WTC11 (cell line): ENCODE measurements at regions not wholly inside any gene's neighbourhood (a gene's known extent, or its start where the extent isn't known, plus 50 kb on each side); places are given as distances from the start of the nearest gene placed in this dataset.

Source experiments
- ATAC-seq: fragments of 200-7000 bp; cut with Tn5 transposase; 2 replicates; pipeline ENCODE4 v1.10.0; 2021; ENCODE audit warnings: mild to moderate bottlenecking, moderate library complexity
- CTCF ChIA-PET: fragments of 300-600 bp; sonication (Branson Sonifier 250); formaldehyde crosslinking; loops from one replicate; lab custom pipeline; 2021; ENCODE audit warnings: antibody characterized with exemption; lab: Charles Lee
- POLR2A ChIA-PET: fragments of 350-600 bp; sonication (Branson Sonifier 250); formaldehyde crosslinking; loops from one replicate; lab custom pipeline; 2021; ENCODE audit warnings: antibody characterized with exemption; lab: Charles Lee
- DNase-seq: peaks from one replicate; pipeline ENCODE4 v3.0.0; 2021; ENCODE audit warnings: low spot score
- H3K27ac Mint-ChIP-seq: 2 replicates; pipeline ENCODE4 v1.8.0; 2021; ENCODE audit warnings: mixed read lengths
- H3K27me3 Mint-ChIP-seq: 2 replicates; pipeline ENCODE4 v1.8.0; 2021; ENCODE audit warnings: low read depth, mild to moderate bottlenecking, moderate library complexity, mixed read lengths
- H3K36me3 Mint-ChIP-seq: 2 replicates; pipeline ENCODE4 v1.8.0; 2021; ENCODE audit warnings: mixed read lengths
- H3K4me1 Mint-ChIP-seq: 2 replicates; pipeline ENCODE4 v1.8.0; 2022; ENCODE audit warnings: mixed read lengths
- H3K4me3 Mint-ChIP-seq: 2 replicates; pipeline ENCODE4 v1.8.0; 2021; ENCODE audit warnings: mild to moderate bottlenecking, moderate library complexity, mixed read lengths
- H3K9me3 Mint-ChIP-seq: 2 replicates; pipeline ENCODE4 v1.8.0; 2021; ENCODE audit warnings: mixed read lengths
- CBFB ChIP-seq: sonication (generic); formaldehyde crosslinking; IDR thresholded peaks from 2 replicates; pipeline ENCODE4 v1.8.1; 2022; ENCODE audit warnings: mild to moderate bottlenecking, low read depth, missing genetic modification reagents
- ELF4 ChIP-seq: sonication (generic); formaldehyde crosslinking; IDR thresholded peaks from 2 replicates; pipeline ENCODE4 v1.8.1; 2022; ENCODE audit warnings: low read depth, mild to moderate bottlenecking, moderate library complexity, missing genetic modification reagents
- ETV6 ChIP-seq: sonication (generic); formaldehyde crosslinking; IDR thresholded peaks from 2 replicates; pipeline ENCODE4 v1.8.1; 2022; ENCODE audit warnings: mild to moderate bottlenecking, missing genetic modification reagents
- FOXJ3 ChIP-seq: sonication (generic); formaldehyde crosslinking; IDR thresholded peaks from 2 replicates; pipeline ENCODE4 v1.9.0; 2021; ENCODE audit warnings: missing genetic modification reagents, mild to moderate bottlenecking, borderline replicate concordance
- GABPB1 ChIP-seq: sonication (generic); formaldehyde crosslinking; IDR thresholded peaks from 2 replicates; pipeline ENCODE4 v1.8.1; 2023; ENCODE audit warnings: mild to moderate bottlenecking, missing genetic modification reagents
- IRF2 ChIP-seq: sonication (generic); formaldehyde crosslinking; IDR thresholded peaks from 2 replicates; pipeline ENCODE4 v1.8.0; 2022; ENCODE audit warnings: low read depth, missing genetic modification reagents, borderline replicate concordance
- JAZF1 ChIP-seq: fragments of 250-450 bp; sonication (Bioruptor Pico); IDR thresholded peaks from 2 replicates; pipeline ENCODE4 v1.9.0; 2021; ENCODE audit warnings: moderate library complexity, mild to moderate bottlenecking, inconsistent platforms
- NFATC4 ChIP-seq: fragments of 250-450 bp; sonication (Bioruptor Pico); IDR thresholded peaks from 2 replicates; pipeline ENCODE4 v1.9.0; 2021; ENCODE audit warnings: mild to moderate bottlenecking
- SOX15 ChIP-seq: fragments of 250-450 bp; sonication (Bioruptor Pico); IDR thresholded peaks from 2 replicates; pipeline ENCODE4 v1.9.0; 2021; ENCODE audit warnings: mild to moderate bottlenecking
- TEAD1 ChIP-seq: sonication (generic); formaldehyde crosslinking; IDR thresholded peaks from 2 replicates; pipeline ENCODE4 v1.8.0; 2022; ENCODE audit warnings: mild to moderate bottlenecking, missing genetic modification reagents
- TEAD4 ChIP-seq: sonication (generic); formaldehyde crosslinking; IDR thresholded peaks from 2 replicates; pipeline ENCODE4 v1.8.0; 2022; ENCODE audit warnings: mild to moderate bottlenecking, missing genetic modification reagents
- TP53 ChIP-seq: sonication (generic); formaldehyde crosslinking; IDR thresholded peaks from 2 replicates; pipeline ENCODE4 v1.8.1; 2023; ENCODE audit warnings: mild to moderate bottlenecking, missing genetic modification reagents
- ZNF232 ChIP-seq: sonication (generic); formaldehyde crosslinking; IDR thresholded peaks from 2 replicates; pipeline ENCODE4 v1.8.0; 2022; ENCODE audit warnings: mild to moderate bottlenecking, missing genetic modification reagents
- TF ChIP-seq, protein P1 (sequence below): sonication (generic); formaldehyde crosslinking; IDR thresholded peaks from 2 replicates; pipeline ENCODE4 v1.8.1; 2023; ENCODE audit warnings: mild to moderate bottlenecking, missing genetic modification reagents, moderate library complexity
- TF ChIP-seq, protein P2 (sequence below): sonication (generic); formaldehyde crosslinking; IDR thresholded peaks from 2 replicates; pipeline ENCODE4 v1.8.0; 2023; ENCODE audit warnings: missing genetic modification reagents, mild to moderate bottlenecking, borderline replicate concordance
- TF ChIP-seq, protein P3 (sequence below): sonication (generic); formaldehyde crosslinking; IDR thresholded peaks from 2 replicates; pipeline ENCODE4 v1.8.1; 2023; ENCODE audit warnings: mild to moderate bottlenecking, missing genetic modification reagents
- TF ChIP-seq, protein P4 (sequence below): sonication (generic); formaldehyde crosslinking; IDR thresholded peaks from 2 replicates; pipeline ENCODE4 v1.8.0; 2022; ENCODE audit warnings: mild to moderate bottlenecking, missing genetic modification reagents
- TF ChIP-seq, protein P5 (sequence below): sonication (generic); formaldehyde crosslinking; IDR thresholded peaks from 2 replicates; pipeline ENCODE4 v1.8.1; 2022; ENCODE audit warnings: mild to moderate bottlenecking, moderate library complexity, missing genetic modification reagents
- TF ChIP-seq, protein P6 (sequence below): sonication (generic); formaldehyde crosslinking; IDR thresholded peaks from 2 replicates; pipeline ENCODE4 v1.8.1; 2023; ENCODE audit warnings: mild to moderate bottlenecking, moderate library complexity, missing genetic modification reagents
- TF ChIP-seq, protein P7 (sequence below): sonication (generic); formaldehyde crosslinking; IDR thresholded peaks from 2 replicates; pipeline ENCODE4 v1.8.0; 2023; ENCODE audit warnings: mild to moderate bottlenecking, missing genetic modification reagents
- TF ChIP-seq, protein P8 (sequence below): sonication (generic); formaldehyde crosslinking; IDR thresholded peaks from 2 replicates; pipeline ENCODE4 v1.8.0; 2022; ENCODE audit warnings: mild to moderate bottlenecking, missing genetic modification reagents

DNA sequence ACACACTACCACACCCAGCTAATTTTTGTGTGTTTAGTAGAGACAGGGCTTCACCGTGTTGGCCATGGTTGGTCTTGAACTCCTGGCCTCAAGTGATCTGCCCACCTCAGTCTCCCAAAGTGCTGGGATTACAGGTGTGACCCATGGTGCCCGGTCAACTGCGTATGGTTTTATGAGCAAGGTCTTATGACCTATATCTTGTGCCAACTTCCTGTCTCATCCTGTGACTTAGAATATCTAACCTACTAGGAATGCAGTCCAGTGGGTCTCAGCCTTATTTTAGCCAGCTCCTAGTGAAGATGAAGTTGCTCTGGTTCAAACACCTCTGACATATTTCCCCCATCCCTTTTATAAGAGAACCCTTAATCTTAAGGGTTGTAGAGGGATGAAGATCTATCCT, 66.1 kb upstream of the OR5AN1 start:
- ATAC-seq (no peak), DNase-seq (no peak)
- Mint-ChIP-seq H3K27ac (no peak overlapping the region), H3K4me1 (peaks cover 5% of the 10 kb centered on the region; the same call in 1 of the 2 replicates), H3K4me3 (no peak overlapping the region), H3K36me3 (peaks cover 23% of the 10 kb centered on the region), H3K27me3 (no peaks in the 10 kb centered on the region; the same call in 1 of the 2 replicates), H3K9me3 (peaks cover 60% of the 10 kb centered on the region)
- TF ChIP-seq, protein P1, sequence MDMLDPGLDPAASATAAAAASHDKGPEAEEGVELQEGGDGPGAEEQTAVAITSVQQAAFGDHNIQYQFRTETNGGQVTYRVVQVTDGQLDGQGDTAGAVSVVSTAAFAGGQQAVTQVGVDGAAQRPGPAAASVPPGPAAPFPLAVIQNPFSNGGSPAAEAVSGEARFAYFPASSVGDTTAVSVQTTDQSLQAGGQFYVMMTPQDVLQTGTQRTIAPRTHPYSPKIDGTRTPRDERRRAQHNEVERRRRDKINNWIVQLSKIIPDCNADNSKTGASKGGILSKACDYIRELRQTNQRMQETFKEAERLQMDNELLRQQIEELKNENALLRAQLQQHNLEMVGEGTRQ (CRISPR knock-in tag), result no peak
- TF ChIP-seq, protein P2, sequence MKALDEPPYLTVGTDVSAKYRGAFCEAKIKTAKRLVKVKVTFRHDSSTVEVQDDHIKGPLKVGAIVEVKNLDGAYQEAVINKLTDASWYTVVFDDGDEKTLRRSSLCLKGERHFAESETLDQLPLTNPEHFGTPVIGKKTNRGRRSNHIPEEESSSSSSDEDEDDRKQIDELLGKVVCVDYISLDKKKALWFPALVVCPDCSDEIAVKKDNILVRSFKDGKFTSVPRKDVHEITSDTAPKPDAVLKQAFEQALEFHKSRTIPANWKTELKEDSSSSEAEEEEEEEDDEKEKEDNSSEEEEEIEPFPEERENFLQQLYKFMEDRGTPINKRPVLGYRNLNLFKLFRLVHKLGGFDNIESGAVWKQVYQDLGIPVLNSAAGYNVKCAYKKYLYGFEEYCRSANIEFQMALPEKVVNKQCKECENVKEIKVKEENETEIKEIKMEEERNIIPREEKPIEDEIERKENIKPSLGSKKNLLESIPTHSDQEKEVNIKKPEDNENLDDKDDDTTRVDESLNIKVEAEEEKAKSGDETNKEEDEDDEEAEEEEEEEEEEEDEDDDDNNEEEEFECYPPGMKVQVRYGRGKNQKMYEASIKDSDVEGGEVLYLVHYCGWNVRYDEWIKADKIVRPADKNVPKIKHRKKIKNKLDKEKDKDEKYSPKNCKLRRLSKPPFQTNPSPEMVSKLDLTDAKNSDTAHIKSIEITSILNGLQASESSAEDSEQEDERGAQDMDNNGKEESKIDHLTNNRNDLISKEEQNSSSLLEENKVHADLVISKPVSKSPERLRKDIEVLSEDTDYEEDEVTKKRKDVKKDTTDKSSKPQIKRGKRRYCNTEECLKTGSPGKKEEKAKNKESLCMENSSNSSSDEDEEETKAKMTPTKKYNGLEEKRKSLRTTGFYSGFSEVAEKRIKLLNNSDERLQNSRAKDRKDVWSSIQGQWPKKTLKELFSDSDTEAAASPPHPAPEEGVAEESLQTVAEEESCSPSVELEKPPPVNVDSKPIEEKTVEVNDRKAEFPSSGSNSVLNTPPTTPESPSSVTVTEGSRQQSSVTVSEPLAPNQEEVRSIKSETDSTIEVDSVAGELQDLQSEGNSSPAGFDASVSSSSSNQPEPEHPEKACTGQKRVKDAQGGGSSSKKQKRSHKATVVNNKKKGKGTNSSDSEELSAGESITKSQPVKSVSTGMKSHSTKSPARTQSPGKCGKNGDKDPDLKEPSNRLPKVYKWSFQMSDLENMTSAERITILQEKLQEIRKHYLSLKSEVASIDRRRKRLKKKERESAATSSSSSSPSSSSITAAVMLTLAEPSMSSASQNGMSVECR (CRISPR knock-in tag), result no peak
- no peak for TF ChIP-seq TEAD1 (CRISPR knock-in tag)
- CTCF ChIA-PET, result no interaction called here
- POLR2A ChIA-PET, result no interaction called here

DNA sequence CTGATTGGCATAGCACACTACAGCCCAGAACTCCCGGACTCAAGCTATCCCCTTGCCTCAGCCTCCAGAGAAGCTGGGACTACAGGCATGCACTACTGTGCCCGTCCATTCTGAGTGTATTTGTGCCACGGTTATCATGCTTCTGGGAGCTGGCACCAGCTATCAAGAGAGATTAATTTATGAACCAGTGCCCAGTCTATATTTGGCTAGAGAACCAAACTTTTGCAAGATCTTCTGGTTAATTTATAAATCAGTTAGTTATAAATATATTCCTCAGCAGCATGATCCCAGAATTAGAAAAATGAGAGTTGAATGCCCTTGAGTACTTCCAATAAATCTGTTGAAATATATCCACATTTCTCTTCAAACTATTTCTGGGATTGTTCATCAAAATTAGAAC, 67.5 kb upstream of the OR5AN1 start:
- no peaks in the 10 kb centered on the region; the same call in 1 of the 2 replicates for H3K27me3 Mint-ChIP-seq
- no peak for ATAC-seq
- H3K27ac Mint-ChIP-seq, result no peak overlapping the region
- ChIA-PET POLR2A (no interaction called here), CTCF (no interaction called here)
- peaks cover 54% of the 10 kb centered on the region for H3K9me3 Mint-ChIP-seq
- peaks cover 1% of the 10 kb centered on the region; the same call in 1 of the 2 replicates for H3K4me1 Mint-ChIP-seq
- H3K4me3 Mint-ChIP-seq, result no peak overlapping the region
- no peak for TF ChIP-seq ELF4 (CRISPR knock-in tag)
- TF ChIP-seq, protein P3, sequence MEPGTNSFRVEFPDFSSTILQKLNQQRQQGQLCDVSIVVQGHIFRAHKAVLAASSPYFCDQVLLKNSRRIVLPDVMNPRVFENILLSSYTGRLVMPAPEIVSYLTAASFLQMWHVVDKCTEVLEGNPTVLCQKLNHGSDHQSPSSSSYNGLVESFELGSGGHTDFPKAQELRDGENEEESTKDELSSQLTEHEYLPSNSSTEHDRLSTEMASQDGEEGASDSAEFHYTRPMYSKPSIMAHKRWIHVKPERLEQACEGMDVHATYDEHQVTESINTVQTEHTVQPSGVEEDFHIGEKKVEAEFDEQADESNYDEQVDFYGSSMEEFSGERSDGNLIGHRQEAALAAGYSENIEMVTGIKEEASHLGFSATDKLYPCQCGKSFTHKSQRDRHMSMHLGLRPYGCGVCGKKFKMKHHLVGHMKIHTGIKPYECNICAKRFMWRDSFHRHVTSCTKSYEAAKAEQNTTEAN (CRISPR knock-in tag), result no peak
- TF ChIP-seq, protein P4, sequence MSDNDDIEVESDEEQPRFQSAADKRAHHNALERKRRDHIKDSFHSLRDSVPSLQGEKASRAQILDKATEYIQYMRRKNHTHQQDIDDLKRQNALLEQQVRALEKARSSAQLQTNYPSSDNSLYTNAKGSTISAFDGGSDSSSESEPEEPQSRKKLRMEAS, result no peak
- TF ChIP-seq GABPB1, result no peak
- TF ChIP-seq, protein P5, sequence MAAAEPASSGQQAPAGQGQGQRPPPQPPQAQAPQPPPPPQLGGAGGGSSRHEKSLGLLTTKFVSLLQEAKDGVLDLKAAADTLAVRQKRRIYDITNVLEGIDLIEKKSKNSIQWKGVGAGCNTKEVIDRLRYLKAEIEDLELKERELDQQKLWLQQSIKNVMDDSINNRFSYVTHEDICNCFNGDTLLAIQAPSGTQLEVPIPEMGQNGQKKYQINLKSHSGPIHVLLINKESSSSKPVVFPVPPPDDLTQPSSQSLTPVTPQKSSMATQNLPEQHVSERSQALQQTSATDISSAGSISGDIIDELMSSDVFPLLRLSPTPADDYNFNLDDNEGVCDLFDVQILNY (CRISPR knock-in tag), result no peak
- TF ChIP-seq SOX15, result no peak
- no peak for TF ChIP-seq JAZF1 (CRISPR knock-in tag)
- no peak for TF ChIP-seq ETV6 (CRISPR knock-in tag)
- TF ChIP-seq TP53 (CRISPR knock-in tag), result no peak
- TF ChIP-seq, protein P6, sequence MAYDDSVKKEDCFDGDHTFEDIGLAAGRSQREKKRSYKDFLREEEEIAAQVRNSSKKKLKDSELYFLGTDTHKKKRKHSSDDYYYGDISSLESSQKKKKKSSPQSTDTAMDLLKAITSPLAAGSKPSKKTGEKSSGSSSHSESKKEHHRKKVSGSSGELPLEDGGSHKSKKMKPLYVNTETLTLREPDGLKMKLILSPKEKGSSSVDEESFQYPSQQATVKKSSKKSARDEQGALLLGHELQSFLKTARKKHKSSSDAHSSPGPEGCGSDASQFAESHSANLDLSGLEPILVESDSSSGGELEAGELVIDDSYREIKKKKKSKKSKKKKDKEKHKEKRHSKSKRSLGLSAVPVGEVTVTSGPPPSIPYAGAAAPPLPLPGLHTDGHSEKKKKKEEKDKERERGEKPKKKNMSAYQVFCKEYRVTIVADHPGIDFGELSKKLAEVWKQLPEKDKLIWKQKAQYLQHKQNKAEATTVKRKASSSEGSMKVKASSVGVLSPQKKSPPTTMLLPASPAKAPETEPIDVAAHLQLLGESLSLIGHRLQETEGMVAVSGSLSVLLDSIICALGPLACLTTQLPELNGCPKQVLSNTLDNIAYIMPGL, result no peak
- TF ChIP-seq, protein P7, sequence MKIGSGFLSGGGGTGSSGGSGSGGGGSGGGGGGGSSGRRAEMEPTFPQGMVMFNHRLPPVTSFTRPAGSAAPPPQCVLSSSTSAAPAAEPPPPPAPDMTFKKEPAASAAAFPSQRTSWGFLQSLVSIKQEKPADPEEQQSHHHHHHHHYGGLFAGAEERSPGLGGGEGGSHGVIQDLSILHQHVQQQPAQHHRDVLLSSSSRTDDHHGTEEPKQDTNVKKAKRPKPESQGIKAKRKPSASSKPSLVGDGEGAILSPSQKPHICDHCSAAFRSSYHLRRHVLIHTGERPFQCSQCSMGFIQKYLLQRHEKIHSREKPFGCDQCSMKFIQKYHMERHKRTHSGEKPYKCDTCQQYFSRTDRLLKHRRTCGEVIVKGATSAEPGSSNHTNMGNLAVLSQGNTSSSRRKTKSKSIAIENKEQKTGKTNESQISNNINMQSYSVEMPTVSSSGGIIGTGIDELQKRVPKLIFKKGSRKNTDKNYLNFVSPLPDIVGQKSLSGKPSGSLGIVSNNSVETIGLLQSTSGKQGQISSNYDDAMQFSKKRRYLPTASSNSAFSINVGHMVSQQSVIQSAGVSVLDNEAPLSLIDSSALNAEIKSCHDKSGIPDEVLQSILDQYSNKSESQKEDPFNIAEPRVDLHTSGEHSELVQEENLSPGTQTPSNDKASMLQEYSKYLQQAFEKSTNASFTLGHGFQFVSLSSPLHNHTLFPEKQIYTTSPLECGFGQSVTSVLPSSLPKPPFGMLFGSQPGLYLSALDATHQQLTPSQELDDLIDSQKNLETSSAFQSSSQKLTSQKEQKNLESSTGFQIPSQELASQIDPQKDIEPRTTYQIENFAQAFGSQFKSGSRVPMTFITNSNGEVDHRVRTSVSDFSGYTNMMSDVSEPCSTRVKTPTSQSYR (CRISPR knock-in tag), result no peak
- TF ChIP-seq IRF2 (CRISPR knock-in tag), result no peak
- TF ChIP-seq CBFB (CRISPR knock-in tag), result no peak
- TF ChIP-seq NFATC4 (CRISPR knock-in tag), result no peak
- TF ChIP-seq, protein P8, sequence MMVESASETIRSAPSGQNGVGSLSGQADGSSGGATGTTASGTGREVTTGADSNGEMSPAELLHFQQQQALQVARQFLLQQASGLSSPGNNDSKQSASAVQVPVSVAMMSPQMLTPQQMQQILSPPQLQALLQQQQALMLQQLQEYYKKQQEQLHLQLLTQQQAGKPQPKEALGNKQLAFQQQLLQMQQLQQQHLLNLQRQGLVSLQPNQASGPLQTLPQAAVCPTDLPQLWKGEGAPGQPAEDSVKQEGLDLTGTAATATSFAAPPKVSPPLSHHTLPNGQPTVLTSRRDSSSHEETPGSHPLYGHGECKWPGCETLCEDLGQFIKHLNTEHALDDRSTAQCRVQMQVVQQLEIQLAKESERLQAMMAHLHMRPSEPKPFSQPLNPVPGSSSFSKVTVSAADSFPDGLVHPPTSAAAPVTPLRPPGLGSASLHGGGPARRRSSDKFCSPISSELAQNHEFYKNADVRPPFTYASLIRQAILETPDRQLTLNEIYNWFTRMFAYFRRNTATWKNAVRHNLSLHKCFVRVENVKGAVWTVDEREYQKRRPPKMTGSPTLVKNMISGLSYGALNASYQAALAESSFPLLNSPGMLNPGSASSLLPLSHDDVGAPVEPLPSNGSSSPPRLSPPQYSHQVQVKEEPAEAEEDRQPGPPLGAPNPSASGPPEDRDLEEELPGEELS (CRISPR knock-in tag), result no peak
- TF ChIP-seq ZNF232 (CRISPR knock-in tag), result no peak
- TF ChIP-seq FOXJ3 (CRISPR knock-in tag), result no peak
- TF ChIP-seq TEAD4 (CRISPR knock-in tag), result no peak
- no peak for DNase-seq
- H3K36me3 Mint-ChIP-seq, result peaks cover 23% of the 10 kb centered on the region
